Neutrophil (primary cell): ENCODE measurements at regions not wholly inside any gene's neighbourhood (a gene's known extent, or its start where the extent isn't known, plus 50 kb on each side); places are given as distances from the start of the nearest gene placed in this dataset.

Experiments used
- H3K27ac ChIP-seq: fragments of 200-600 bp; sonication (generic); 2 replicates; pipeline ENCODE4 v1.5.1; 2016; ENCODE audit warnings: mild to moderate bottlenecking, moderate library complexity
- H3K27me3 ChIP-seq: fragments of 200-600 bp; sonication (generic); 2 replicates; pipeline ENCODE4 v1.6.0; 2016; ENCODE audit warnings: mild to moderate bottlenecking
- H3K36me3 ChIP-seq: fragments of 200-600 bp; sonication (generic); 2 replicates; pipeline ENCODE4 v1.5.1; 2017
- H3K4me1 ChIP-seq, 2 experiments: fragments of 200-600 bp in 1 of 2; sonication (generic) in 1 of 2; 1 replicate in 1 of 2; 2 replicates in 1 of 2; pipeline versions ENCODE4 v1.5.1 to v1.6.1; 2013 to 2016; ENCODE audit warnings: low read depth in 1 of 2, low read length in 1 of 2, mild to moderate bottlenecking in 1 of 2, moderate library complexity in 1 of 2; ENCODE audit not compliant: control insufficient read depth in 1 of 2, insufficient read depth in 1 of 2
- H3K4me3 ChIP-seq, 2 experiments: fragments of 200-600 bp in 1 of 2; sonication (generic) in 1 of 2; 1 replicate in 1 of 2; 2 replicates in 1 of 2; pipeline ENCODE4 v1.5.1; 2013 to 2016; ENCODE audit warnings: low read depth in 1 of 2, low read length in 1 of 2, mild to moderate bottlenecking in 1 of 2, moderate library complexity in 1 of 2
- H3K9me3 ChIP-seq: fragments of 200-600 bp; sonication (generic); 2 replicates; pipeline ENCODE4 v1.5.1; 2016
- TF ChIP-seq, protein P1 (sequence below): fragments of 200-600 bp; sonication (generic); IDR thresholded peaks from 2 replicates; pipeline ENCODE4 v1.5.1; 2016; ENCODE audit warnings: antibody characterized with exemption

DNA sequence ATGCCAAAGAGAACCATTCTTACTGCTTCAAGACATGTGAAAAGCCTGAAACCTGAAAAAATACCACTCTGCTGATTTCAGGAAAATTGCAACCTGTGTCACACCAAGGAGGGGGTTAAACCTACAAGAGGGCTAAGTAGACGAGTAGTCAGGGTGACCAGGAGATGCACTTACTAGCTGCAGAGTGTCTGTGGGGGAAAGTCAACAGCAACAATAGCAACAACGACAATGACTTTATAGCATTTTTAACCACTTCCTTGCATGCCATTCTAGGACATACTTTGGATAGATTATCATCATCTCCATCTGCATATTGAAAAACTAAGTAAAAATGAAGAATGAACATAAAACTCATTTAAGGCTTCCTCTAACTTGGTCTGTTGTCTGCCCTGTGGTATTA, 902.7 kb downstream of the BCL11B start:
- Histone ChIP-seq H3K27me3 (no peaks in the 10 kb centered on the region), H3K9me3 (no peaks in the 10 kb centered on the region), H3K4me1 (no peaks in the 10 kb centered on the region), H3K36me3 (no peaks in the 10 kb centered on the region), H3K4me3 (no peak overlapping the region), H3K27ac (no peak overlapping the region)
- TF ChIP-seq, protein P1, sequence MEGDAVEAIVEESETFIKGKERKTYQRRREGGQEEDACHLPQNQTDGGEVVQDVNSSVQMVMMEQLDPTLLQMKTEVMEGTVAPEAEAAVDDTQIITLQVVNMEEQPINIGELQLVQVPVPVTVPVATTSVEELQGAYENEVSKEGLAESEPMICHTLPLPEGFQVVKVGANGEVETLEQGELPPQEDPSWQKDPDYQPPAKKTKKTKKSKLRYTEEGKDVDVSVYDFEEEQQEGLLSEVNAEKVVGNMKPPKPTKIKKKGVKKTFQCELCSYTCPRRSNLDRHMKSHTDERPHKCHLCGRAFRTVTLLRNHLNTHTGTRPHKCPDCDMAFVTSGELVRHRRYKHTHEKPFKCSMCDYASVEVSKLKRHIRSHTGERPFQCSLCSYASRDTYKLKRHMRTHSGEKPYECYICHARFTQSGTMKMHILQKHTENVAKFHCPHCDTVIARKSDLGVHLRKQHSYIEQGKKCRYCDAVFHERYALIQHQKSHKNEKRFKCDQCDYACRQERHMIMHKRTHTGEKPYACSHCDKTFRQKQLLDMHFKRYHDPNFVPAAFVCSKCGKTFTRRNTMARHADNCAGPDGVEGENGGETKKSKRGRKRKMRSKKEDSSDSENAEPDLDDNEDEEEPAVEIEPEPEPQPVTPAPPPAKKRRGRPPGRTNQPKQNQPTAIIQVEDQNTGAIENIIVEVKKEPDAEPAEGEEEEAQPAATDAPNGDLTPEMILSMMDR: no peak

DNA sequence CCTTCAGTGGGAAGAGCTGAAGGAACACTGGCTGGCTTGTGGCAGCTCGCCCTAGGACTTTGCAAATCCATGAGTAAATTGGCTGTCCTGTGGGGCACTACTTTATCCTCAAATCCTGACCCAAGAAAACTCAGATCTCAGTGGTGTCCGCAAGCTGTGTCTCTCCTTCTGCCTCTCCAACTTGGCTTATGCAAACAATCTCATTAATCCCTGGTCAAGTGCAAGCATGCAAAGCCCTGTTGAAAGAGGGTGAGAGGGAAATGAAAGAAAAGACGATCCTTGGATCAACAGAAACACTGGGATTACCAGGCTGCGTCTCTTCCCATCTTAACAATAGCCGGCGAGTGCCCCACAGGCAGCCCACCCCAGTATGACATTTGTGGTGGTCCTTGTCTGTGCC, 901.6 kb downstream of the BCL11B start:
- Histone ChIP-seq H3K27ac (no peak overlapping the region), H3K4me3 (no peak overlapping the region), H3K27me3 (no peaks in the 10 kb centered on the region), H3K36me3 (no peaks in the 10 kb centered on the region), H3K9me3 (no peaks in the 10 kb centered on the region), H3K4me1 (no peaks in the 10 kb centered on the region)
- TF ChIP-seq, protein P1: no peak

DNA sequence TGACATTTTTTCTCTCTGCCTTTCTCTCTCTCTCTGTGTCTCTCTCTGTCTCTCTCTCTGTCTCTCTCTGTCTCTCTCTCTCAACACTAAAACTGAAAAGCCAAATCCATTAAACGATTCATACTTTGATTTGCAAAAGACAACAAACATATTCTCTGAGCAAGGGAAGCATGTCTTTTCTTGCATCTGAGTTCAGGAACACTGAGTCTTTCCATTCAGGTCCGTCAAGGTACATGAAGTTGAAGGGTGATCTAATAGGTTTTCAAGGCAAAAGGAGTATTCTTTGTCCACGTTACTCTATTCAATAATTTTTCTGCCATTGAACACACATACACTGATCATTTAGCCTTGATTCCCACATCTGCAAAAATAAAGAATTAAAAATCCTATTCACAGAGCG, 900.9 kb downstream of the BCL11B start:
- Histone ChIP-seq H3K4me1 (no peaks in the 10 kb centered on the region), H3K4me3 (no peak overlapping the region), H3K9me3 (no peaks in the 10 kb centered on the region), H3K27ac (no peak overlapping the region), H3K36me3 (no peaks in the 10 kb centered on the region), H3K27me3 (no peaks in the 10 kb centered on the region)
- TF ChIP-seq, protein P1: no peak

DNA sequence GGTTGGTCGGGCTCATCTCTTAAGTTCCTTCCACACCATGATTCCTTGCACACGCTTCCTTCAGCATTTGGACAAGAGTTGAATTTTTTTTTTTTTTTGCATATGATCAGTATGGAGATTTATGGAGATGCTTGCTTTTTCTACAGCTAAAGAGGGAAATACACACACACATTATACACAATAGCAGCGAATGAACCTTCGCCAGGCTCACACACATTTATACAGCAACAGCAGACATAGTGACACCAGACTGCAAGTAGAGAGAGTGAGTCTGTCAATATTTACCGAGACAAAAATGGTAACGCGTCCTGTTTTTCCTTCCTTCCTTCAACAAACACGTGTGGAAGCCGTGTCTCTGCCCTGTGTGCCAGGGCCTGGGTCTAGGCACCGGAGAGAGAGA, 897.9 kb downstream of the BCL11B start:
- no peaks in the 10 kb centered on the region for H3K36me3 ChIP-seq
- H3K27me3 ChIP-seq: no peaks in the 10 kb centered on the region
- H3K27ac ChIP-seq: no peak overlapping the region
- TF ChIP-seq, protein P1: no peak
- no peaks in the 10 kb centered on the region for H3K9me3 ChIP-seq
- no peak overlapping the region for H3K4me3 ChIP-seq
- H3K4me1 ChIP-seq: no peaks in the 10 kb centered on the region

DNA sequence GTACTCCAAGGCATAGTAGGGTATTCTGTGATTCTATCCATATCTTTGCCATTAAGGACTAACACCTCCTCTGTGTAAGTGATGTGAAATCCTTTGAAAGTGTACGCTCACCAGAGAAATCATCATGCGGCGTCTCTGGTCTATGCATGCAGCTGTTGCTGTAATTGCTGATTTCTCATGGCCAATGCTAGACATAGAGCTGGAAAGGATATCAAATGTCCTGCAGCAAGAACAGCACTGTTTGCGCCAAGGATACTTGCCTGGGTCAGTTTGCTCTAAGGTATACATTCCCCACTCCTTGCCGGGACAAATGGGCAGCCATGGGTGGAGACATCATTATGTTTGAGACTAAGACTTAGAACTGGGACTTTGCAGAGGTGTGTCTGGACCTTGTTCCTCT, 896.4 kb downstream of the BCL11B start:
- Histone ChIP-seq H3K4me3 (no peak overlapping the region), H3K9me3 (no peaks in the 10 kb centered on the region), H3K27me3 (no peaks in the 10 kb centered on the region), H3K27ac (no peak overlapping the region), H3K4me1 (no peaks in the 10 kb centered on the region), H3K36me3 (no peaks in the 10 kb centered on the region)
- TF ChIP-seq, protein P1: no peak

DNA sequence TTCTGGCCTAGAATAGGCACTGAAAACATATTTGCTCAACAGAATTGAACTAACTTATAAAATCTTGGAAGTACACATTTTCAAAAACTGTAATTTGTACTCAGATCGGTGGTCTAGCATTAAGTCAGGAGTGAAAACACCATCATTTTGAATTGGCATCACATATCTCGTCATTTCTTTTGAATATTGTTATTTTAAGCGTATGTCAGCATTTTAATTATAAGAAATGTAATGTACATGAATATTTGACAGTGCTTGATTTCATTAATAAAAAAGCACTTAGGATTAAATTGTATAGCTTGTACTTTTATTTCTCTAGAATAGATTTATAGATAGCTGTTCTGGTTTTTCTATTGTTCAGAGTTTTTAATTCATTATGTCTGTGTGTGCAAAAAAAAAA, 892.2 kb downstream of the BCL11B start:
- Histone ChIP-seq H3K36me3 (no peaks in the 10 kb centered on the region), H3K27ac (no peak overlapping the region), H3K4me3 (no peak overlapping the region), H3K4me1 (no peaks in the 10 kb centered on the region), H3K9me3 (no peaks in the 10 kb centered on the region), H3K27me3 (no peaks in the 10 kb centered on the region)
- TF ChIP-seq, protein P1: no peak
